Epithelial cell of proximal tubule (primary cell): ENCODE measurements at regions not wholly inside any gene's neighbourhood (a gene's known extent, or its start where the extent isn't known, plus 50 kb on each side); places are given as distances from the start of the nearest gene placed in this dataset.

Experiments
- DNase-seq: peaks from one replicate; pipeline ENCODE4 v3.0.0-alpha.2; 2011; ENCODE audit warnings: low read depth
- H3K4me3 ChIP-seq: 2 replicates; pipeline ENCODE4 v1.5.1; 2011; ENCODE audit warnings: low read depth, mild to moderate bottlenecking, low read length
- CTCF ChIP-seq: conservative IDR thresholded peaks from 2 replicates; pipeline ENCODE4 v1.5.1; 2012; ENCODE audit warnings: low read depth, mild to moderate bottlenecking, low read length

GRCh38 chr5:7073666-7074065 lies 322.3 kb upstream of the ADCY2 start:
- DNase-seq = no peak
- TF ChIP-seq CTCF = no peak
- H3K4me3 ChIP-seq = no peak overlapping the region

- no peak overlapping the region for H3K4me3 ChIP-seq
- no peak for DNase-seq
- TF ChIP-seq CTCF = peak; percentile 32
These were observed 321.8 kb upstream of the ADCY2 start for GRCh38 chr5:7074176-7074575.

- no peak for TF ChIP-seq CTCF
These were observed 320.5 kb upstream of the ADCY2 start for GRCh38 chr5:7075470-7075869.

GRCh38 chr5:7078101-7078500 lies 317.8 kb upstream of the ADCY2 start:
- no peak for DNase-seq
- H3K4me3 ChIP-seq = no peak overlapping the region
- TF ChIP-seq CTCF = no peak

More at GRCh38 chr5:7075470-7075869, 320.5 kb upstream of the ADCY2 start:
- DNase-seq = no peak
- no peak overlapping the region for H3K4me3 ChIP-seq

GRCh38 chr5:7078901-7079300 lies 317.0 kb upstream of the ADCY2 start:
- no peak overlapping the region for H3K4me3 ChIP-seq
- DNase-seq = no peak

GRCh38 chr5:7080501-7080900 lies 315.4 kb upstream of the ADCY2 start:
- DNase-seq = no peak
- TF ChIP-seq CTCF = no peak
- no peak overlapping the region for H3K4me3 ChIP-seq

More at GRCh38 chr5:7078901-7079300, 317.0 kb upstream of the ADCY2 start:
- TF ChIP-seq CTCF = peak; percentile 55

- no peak for DNase-seq
- no peak for TF ChIP-seq CTCF
- no peak overlapping the region for H3K4me3 ChIP-seq
These were observed 308.1 kb upstream of the ADCY2 start for GRCh38 chr5:7087719-7088297.
